Neural cell (in vitro differentiated cells): ENCODE measurements at regions not wholly inside any gene's neighbourhood (a gene's known extent, or its start where the extent isn't known, plus 50 kb on each side); places are given as distances from the start of the nearest gene placed in this dataset.

ENCODE experiments used
- H2AFZ ChIP-seq: fragments of 200-600, 300-800 bp; sonication (generic), shearing (Covaris generic); 2 replicates; pipeline ENCODE4 v1.6.0; 2014; ENCODE audit warnings: low read depth, mild to moderate bottlenecking, antibody characterized with exemption, low read length, moderate library complexity
- H3F3A ChIP-seq: fragments of 200-600 bp; shearing (Covaris generic); 2 replicates; pipeline ENCODE4 v1.6.1; 2016; ENCODE audit warnings: mild to moderate bottlenecking, moderate library complexity, mixed read lengths, antibody characterized with exemption, low read length; ENCODE audit not compliant: insufficient read depth, poor library complexity, severe bottlenecking
- H3K27ac ChIP-seq: fragments of 200-600, 300-800 bp; sonication (generic), shearing (Covaris generic); 2 replicates; pipeline ENCODE4 v1.5.1; 2014; ENCODE audit warnings: mild to moderate bottlenecking, low read length, moderate library complexity
- H3K27me3 ChIP-seq: fragments of 300-800, 200-600 bp; sonication (generic), shearing (Covaris generic); 2 replicates; pipeline ENCODE4 v1.6.0; 2014; ENCODE audit warnings: mild to moderate bottlenecking, low read depth, low read length, moderate library complexity; ENCODE audit not compliant: insufficient read depth
- H3K36me3 ChIP-seq: fragments of 300-800, 200-600 bp; sonication (generic), shearing (Covaris generic); 2 replicates; pipeline ENCODE4 v1.5.1; 2014; ENCODE audit warnings: mild to moderate bottlenecking, antibody characterized with exemption, low read length, moderate library complexity; ENCODE audit not compliant: insufficient read depth
- H3K4me2 ChIP-seq: fragments of 300-800, 200-600 bp; sonication (generic), shearing (Covaris generic); 2 replicates; pipeline ENCODE4 v1.6.0; 2014; ENCODE audit warnings: mild to moderate bottlenecking, low read length
- H3K4me3 ChIP-seq: fragments of 300-800, 200-600 bp; sonication (generic), shearing (Covaris generic); 2 replicates; pipeline ENCODE4 v1.5.1; 2014; ENCODE audit warnings: mild to moderate bottlenecking, low read length, moderate library complexity
- H3K79me2 ChIP-seq: fragments of 200-600 bp; shearing (Covaris generic); replicated peaks from 2 replicates; pipeline ENCODE4 v1.6.0; 2014; ENCODE audit warnings: mild to moderate bottlenecking, low read length, moderate library complexity; ENCODE audit not compliant: insufficient read depth
- H3K9ac ChIP-seq: fragments of 300-800, 200-600 bp; sonication (generic), shearing (Covaris generic); 2 replicates; pipeline ENCODE4 v1.6.1; 2016; ENCODE audit warnings: mild to moderate bottlenecking, low read length, mixed read lengths
- H3K9me2 ChIP-seq: fragments of 200-600 bp; shearing (Covaris generic); 2 replicates; pipeline ENCODE4 v1.6.1; 2016; ENCODE audit warnings: mild to moderate bottlenecking, low read length, mixed read lengths; ENCODE audit not compliant: insufficient read depth
- H3K9me3 ChIP-seq: fragments of 200-600, 300-800 bp; sonication (generic), shearing (Covaris generic); 2 replicates; pipeline ENCODE4 v1.6.1; 2016; ENCODE audit warnings: mild to moderate bottlenecking, mixed run types, low read length, moderate library complexity, mixed read lengths
- H4K20me1 ChIP-seq: fragments of 200-600 bp; shearing (Covaris generic); 2 replicates; pipeline ENCODE4 v1.6.1; 2016; ENCODE audit warnings: mild to moderate bottlenecking, mixed run types; ENCODE audit not compliant: insufficient read depth
- EP300 ChIP-seq: fragments of 450-650 bp; conservative IDR thresholded peaks from 2 replicates; pipeline ENCODE4 v1.6.1; 2014; ENCODE audit warnings: antibody characterized with exemption, mild to moderate bottlenecking, moderate library complexity; ENCODE audit not compliant: poor library complexity, severe bottlenecking
- EZH2 ChIP-seq: fragments of 200-600, 300-800 bp; shearing (Covaris generic), sonication (generic); IDR thresholded peaks from 2 replicates; pipeline ENCODE4 v1.6.1; 2014; ENCODE audit warnings: antibody characterized with exemption, low read length, borderline replicate concordance, mild to moderate bottlenecking; ENCODE audit not compliant: insufficient read depth, poor library complexity, severe bottlenecking
- MXI1 ChIP-seq: fragments of 450-650 bp; conservative IDR thresholded peaks from 2 replicates; pipeline ENCODE4 v1.6.1; 2014; ENCODE audit warnings: antibody characterized with exemption, mild to moderate bottlenecking; ENCODE audit not compliant: poor library complexity, severe bottlenecking
- POLR2AphosphoS5 ChIP-seq: IDR thresholded peaks from 2 replicates; pipeline ENCODE4 v1.6.1; 2012
- RAD21 ChIP-seq: fragments of 450-650 bp; conservative IDR thresholded peaks from 2 replicates; pipeline ENCODE4 v1.6.1; 2014; ENCODE audit warnings: antibody characterized with exemption, mild to moderate bottlenecking, moderate library complexity
- SMC3 ChIP-seq: fragments of 450-650 bp; conservative IDR thresholded peaks from 2 replicates; pipeline ENCODE4 v1.6.1; 2014; ENCODE audit warnings: antibody characterized with exemption, mild to moderate bottlenecking, moderate library complexity; ENCODE audit not compliant: poor library complexity
- TAF1 ChIP-seq: IDR thresholded peaks from 2 replicates; pipeline ENCODE4 v1.6.1; 2012; ENCODE audit warnings: low read depth
- TF ChIP-seq, protein P1 (sequence below): IDR thresholded peaks from 2 replicates; pipeline ENCODE4 v1.6.1; 2012; ENCODE audit warnings: borderline replicate concordance
- TF ChIP-seq, protein P2 (sequence below): fragments of 450-650 bp; IDR thresholded peaks from 2 replicates; pipeline ENCODE4 v1.5.1; 2014; ENCODE audit warnings: antibody characterized with exemption, mild to moderate bottlenecking, moderate library complexity; ENCODE audit not compliant: poor library complexity, severe bottlenecking

DNA sequence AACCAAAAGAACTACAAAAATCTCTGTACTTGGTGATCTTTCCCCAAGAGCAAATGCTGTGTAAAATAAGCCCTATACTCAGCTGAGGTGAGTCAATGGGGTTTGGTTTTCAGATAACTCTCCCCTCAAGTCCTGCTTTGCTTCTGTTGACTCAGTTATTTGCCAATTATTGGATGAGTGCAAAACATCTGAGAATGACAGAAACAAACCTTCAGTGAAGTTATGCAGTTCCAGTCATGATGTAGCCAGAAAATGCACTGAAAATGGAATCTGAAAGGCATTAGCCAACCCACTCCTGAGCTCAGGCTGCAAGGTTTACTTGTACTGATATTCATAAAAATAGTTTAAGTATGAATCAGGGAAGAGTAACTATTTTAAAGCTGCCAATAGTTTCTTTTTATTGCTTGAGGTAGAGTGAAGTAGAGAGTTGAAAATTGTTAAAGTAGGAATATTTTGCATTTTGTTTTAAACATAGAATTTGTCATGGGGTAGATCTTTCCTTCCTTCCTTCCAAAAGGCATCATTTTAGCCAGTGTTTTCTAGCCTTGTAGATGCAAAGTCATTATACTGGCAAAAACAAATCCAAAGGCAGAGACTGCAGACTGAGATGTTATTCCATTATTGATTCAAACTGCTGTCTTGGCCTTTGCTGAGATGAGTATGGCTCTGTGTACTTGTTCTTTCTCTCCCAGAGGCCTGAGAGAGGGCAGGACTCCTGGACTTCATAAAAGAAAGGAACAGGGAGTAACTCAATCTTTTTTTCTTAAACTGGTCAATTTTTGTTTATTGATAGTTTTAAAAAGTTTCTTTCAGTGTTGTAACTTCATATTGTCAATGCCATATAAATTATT, 215.3 kb downstream of the RND3 start:
- Histone ChIP-seq H3F3A (no peaks in the 10 kb centered on the region), H3K27ac (no peak overlapping the region), H3K9me2 (no peaks in the 10 kb centered on the region), H4K20me1 (no peaks in the 10 kb centered on the region), H3K36me3 (no peaks in the 10 kb centered on the region), H3K4me2 (no peak overlapping the region), H3K9me3 (no peaks in the 10 kb centered on the region), H3K9ac (no peak overlapping the region), H3K4me3 (no peak overlapping the region), H2AFZ (no peak overlapping the region), H3K79me2 (no peaks in the 10 kb centered on the region), H3K27me3 (no peaks in the 10 kb centered on the region)
- TF ChIP-seq MXI1 (no peak), EP300 (no peak), TAF1 (no peak), POLR2AphosphoS5 (no peak), SMC3 (no peak), RAD21 (no peak)
- TF ChIP-seq, protein P1, sequence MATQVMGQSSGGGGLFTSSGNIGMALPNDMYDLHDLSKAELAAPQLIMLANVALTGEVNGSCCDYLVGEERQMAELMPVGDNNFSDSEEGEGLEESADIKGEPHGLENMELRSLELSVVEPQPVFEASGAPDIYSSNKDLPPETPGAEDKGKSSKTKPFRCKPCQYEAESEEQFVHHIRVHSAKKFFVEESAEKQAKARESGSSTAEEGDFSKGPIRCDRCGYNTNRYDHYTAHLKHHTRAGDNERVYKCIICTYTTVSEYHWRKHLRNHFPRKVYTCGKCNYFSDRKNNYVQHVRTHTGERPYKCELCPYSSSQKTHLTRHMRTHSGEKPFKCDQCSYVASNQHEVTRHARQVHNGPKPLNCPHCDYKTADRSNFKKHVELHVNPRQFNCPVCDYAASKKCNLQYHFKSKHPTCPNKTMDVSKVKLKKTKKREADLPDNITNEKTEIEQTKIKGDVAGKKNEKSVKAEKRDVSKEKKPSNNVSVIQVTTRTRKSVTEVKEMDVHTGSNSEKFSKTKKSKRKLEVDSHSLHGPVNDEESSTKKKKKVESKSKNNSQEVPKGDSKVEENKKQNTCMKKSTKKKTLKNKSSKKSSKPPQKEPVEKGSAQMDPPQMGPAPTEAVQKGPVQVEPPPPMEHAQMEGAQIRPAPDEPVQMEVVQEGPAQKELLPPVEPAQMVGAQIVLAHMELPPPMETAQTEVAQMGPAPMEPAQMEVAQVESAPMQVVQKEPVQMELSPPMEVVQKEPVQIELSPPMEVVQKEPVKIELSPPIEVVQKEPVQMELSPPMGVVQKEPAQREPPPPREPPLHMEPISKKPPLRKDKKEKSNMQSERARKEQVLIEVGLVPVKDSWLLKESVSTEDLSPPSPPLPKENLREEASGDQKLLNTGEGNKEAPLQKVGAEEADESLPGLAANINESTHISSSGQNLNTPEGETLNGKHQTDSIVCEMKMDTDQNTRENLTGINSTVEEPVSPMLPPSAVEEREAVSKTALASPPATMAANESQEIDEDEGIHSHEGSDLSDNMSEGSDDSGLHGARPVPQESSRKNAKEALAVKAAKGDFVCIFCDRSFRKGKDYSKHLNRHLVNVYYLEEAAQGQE, result no peak

DNA sequence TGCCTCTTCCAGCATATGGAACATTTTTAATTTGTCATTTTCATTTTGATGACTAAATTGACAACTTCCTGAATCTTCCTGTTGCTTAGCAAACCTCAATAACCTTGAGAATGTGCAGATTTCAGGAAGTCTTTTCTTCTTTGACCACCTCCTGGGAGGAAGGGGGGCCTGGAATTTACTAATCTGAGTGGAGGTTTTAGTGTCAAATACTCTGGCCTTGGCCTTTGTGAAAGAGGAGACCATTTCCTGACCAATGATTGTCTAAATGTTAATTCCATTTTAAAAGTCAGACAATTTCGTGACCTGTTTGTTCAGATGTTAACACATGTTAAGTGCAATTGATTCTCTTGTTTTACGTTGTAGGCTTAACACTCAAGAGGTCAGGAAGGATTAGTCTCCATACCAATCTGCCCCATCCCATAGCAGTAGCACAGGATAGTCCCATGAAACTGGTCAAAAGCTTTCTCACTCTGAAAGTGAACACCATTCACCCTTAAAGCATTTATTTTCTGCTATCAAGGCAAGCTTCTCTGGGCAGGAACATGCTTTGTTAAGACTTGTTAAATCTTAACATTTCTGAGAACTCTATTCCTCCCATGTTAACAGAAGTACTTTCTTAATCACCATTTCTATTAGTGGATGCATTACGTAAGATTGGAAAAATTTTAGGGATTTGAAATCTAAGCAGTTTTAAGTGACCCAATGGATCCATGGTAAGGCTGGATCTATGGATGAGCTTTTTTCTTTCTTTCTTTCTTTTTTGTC, 219.6 kb downstream of the RND3 start:
- H3K79me2 ChIP-seq, result no peaks in the 10 kb centered on the region
- no peaks in the 10 kb centered on the region for H3K9me2 ChIP-seq
- H3K36me3 ChIP-seq, result no peaks in the 10 kb centered on the region
- no peak overlapping the region for H3K4me3 ChIP-seq
- H3K4me2 ChIP-seq, result no peak overlapping the region
- TF ChIP-seq RAD21, result no peak
- no peak overlapping the region for H3K9ac ChIP-seq
- no peak overlapping the region for H3K27ac ChIP-seq
- no peaks in the 10 kb centered on the region for H3K27me3 ChIP-seq
- no peak overlapping the region for H2AFZ ChIP-seq
- H3K9me3 ChIP-seq, result no peaks in the 10 kb centered on the region
- H4K20me1 ChIP-seq, result no peaks in the 10 kb centered on the region
- no peaks in the 10 kb centered on the region for H3F3A ChIP-seq

DNA sequence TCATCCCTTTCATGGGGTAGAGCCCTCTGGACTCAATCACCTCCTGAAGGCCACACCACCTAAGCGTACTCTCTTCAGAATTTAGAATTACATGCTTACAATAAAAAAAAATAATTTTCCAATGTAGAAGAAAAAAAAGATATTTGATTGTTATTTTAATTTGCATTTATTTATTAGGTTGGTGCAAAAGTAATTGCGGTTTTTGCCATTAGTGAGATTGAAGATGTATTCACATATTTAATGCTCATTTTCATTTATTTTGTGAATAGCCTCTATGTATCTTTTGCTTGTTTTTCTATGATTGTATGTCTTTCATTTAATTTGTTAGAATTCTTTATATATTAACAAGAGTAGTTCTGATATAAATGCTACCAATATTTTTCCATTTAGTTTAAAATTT, 220.5 kb downstream of the RND3 start:
- no peak overlapping the region for H2AFZ ChIP-seq
- H3K4me3 ChIP-seq, result no peak overlapping the region
- H3F3A ChIP-seq, result no peaks in the 10 kb centered on the region
- H3K27ac ChIP-seq, result no peak overlapping the region
- no peaks in the 10 kb centered on the region for H3K36me3 ChIP-seq
- no peak overlapping the region for H3K4me2 ChIP-seq
- TF ChIP-seq POLR2AphosphoS5 (no peak), SMC3 (no peak), EZH2 (no peak), TAF1 (no peak), MXI1 (no peak), RAD21 (no peak), EP300 (no peak)
- TF ChIP-seq, protein P2, sequence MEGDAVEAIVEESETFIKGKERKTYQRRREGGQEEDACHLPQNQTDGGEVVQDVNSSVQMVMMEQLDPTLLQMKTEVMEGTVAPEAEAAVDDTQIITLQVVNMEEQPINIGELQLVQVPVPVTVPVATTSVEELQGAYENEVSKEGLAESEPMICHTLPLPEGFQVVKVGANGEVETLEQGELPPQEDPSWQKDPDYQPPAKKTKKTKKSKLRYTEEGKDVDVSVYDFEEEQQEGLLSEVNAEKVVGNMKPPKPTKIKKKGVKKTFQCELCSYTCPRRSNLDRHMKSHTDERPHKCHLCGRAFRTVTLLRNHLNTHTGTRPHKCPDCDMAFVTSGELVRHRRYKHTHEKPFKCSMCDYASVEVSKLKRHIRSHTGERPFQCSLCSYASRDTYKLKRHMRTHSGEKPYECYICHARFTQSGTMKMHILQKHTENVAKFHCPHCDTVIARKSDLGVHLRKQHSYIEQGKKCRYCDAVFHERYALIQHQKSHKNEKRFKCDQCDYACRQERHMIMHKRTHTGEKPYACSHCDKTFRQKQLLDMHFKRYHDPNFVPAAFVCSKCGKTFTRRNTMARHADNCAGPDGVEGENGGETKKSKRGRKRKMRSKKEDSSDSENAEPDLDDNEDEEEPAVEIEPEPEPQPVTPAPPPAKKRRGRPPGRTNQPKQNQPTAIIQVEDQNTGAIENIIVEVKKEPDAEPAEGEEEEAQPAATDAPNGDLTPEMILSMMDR, result no peak
- TF ChIP-seq, protein P1, result no peak
- no peaks in the 10 kb centered on the region for H3K79me2 ChIP-seq
- H3K9me3 ChIP-seq, result no peaks in the 10 kb centered on the region
- H4K20me1 ChIP-seq, result no peaks in the 10 kb centered on the region
- H3K9me2 ChIP-seq, result no peaks in the 10 kb centered on the region
- no peak overlapping the region for H3K9ac ChIP-seq
- H3K27me3 ChIP-seq, result no peaks in the 10 kb centered on the region
